ENCODE measurements at regions not wholly inside any gene's neighbourhood (a gene's known extent, or its start where the extent isn't known, plus 50 kb on each side); places are given as distances from the start of the nearest gene placed in this dataset.

- TF ChIP-seq, protein P1, sequence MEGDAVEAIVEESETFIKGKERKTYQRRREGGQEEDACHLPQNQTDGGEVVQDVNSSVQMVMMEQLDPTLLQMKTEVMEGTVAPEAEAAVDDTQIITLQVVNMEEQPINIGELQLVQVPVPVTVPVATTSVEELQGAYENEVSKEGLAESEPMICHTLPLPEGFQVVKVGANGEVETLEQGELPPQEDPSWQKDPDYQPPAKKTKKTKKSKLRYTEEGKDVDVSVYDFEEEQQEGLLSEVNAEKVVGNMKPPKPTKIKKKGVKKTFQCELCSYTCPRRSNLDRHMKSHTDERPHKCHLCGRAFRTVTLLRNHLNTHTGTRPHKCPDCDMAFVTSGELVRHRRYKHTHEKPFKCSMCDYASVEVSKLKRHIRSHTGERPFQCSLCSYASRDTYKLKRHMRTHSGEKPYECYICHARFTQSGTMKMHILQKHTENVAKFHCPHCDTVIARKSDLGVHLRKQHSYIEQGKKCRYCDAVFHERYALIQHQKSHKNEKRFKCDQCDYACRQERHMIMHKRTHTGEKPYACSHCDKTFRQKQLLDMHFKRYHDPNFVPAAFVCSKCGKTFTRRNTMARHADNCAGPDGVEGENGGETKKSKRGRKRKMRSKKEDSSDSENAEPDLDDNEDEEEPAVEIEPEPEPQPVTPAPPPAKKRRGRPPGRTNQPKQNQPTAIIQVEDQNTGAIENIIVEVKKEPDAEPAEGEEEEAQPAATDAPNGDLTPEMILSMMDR (IDR thresholded peaks at IDR 0.05; ENCODE audit: insufficient read depth, low read length, poor library complexity, severe bottlenecking) = no peak
- TF ChIP-seq EZH2phosphoT487 (conservative IDR thresholded peaks at IDR 0.05; ENCODE audit: low read length) = no peak
Measured at GRCh38 chr12:24378548-24379407, 429.3 kb upstream of the SOX5 start.
